ENCODE measurements at regions not wholly inside any gene's neighbourhood (a gene's known extent, or its start where the extent isn't known, plus 50 kb on each side); places are given as distances from the start of the nearest gene placed in this dataset.

DNA sequence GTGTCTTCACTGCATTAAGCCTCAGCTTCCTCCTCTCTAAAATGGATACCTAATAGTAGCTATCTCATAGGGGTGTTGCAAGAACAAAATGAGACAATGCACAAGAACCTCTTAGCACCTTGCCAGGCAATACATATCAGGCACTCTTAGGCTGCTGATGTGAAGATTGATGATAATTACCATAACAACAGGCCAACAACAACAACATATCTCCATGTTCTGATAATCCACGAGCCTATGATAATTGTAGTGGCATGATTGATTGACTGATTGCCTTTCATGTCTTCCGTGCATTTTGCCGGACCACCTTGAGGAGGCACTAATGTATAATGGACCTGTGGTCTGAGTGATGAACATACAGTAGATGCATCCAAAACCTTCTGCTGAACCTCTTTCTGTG, 50.7 kb upstream of the WSCD2 start:
- Mint-ChIP-seq H3K27me3 (ENCODE audit: low read depth) (peaks cover 9% of the 10 kb centered on the region), H3K27ac (ENCODE audit: unreplicated experiment) (no peak overlapping the region), H3K4me3 (ENCODE audit: unreplicated experiment) (no peak overlapping the region), H3K4me1 (ENCODE audit: low read depth) (no peaks in the 10 kb centered on the region), H3K36me3 (ENCODE audit: low read depth) (no peaks in the 10 kb centered on the region), H3K9me3 (ENCODE audit: low read depth) (no peaks in the 10 kb centered on the region)
- no peak for DNase-seq (ENCODE audit: low spot score)
- TF ChIP-seq, protein P1, sequence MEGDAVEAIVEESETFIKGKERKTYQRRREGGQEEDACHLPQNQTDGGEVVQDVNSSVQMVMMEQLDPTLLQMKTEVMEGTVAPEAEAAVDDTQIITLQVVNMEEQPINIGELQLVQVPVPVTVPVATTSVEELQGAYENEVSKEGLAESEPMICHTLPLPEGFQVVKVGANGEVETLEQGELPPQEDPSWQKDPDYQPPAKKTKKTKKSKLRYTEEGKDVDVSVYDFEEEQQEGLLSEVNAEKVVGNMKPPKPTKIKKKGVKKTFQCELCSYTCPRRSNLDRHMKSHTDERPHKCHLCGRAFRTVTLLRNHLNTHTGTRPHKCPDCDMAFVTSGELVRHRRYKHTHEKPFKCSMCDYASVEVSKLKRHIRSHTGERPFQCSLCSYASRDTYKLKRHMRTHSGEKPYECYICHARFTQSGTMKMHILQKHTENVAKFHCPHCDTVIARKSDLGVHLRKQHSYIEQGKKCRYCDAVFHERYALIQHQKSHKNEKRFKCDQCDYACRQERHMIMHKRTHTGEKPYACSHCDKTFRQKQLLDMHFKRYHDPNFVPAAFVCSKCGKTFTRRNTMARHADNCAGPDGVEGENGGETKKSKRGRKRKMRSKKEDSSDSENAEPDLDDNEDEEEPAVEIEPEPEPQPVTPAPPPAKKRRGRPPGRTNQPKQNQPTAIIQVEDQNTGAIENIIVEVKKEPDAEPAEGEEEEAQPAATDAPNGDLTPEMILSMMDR (IDR thresholded peaks at IDR 0.05) = no peak

Measured in chondrocyte (in vitro differentiated cells).